Activated T-cell treated with anti-CD3 and anti-CD28 coated beads, Interleukin-2, amount 50 U/mL, for 72 hours (primary cell): ENCODE measurements at regions not wholly inside any gene's neighbourhood (a gene's known extent, or its start where the extent isn't known, plus 50 kb on each side); places are given as distances from the start of the nearest gene placed in this dataset.

Source experiments
- ATAC-seq, 2 donors: fragments of 150-1000 bp; cut with Tn5 transposase; replicated peaks in 1 of 2; 2 replicates each; pipeline ENCODE4 v1.10.0; 2021; ENCODE audit warnings: moderate library complexity in 2 of 2, mild to moderate bottlenecking in 1 of 2
- DNase-seq, 2 donors: peaks; one replicate each; pipeline ENCODE4 v3.0.0; 2021 to 2022; ENCODE audit warnings: mixed read lengths in 1 of 2
- H3K27ac Mint-ChIP-seq: one replicate; pipeline ENCODE4 v1.8.0; 2022; ENCODE audit warnings: mild to moderate bottlenecking, moderate library complexity, mixed read lengths
- H3K27me3 Mint-ChIP-seq: one replicate; pipeline ENCODE4 v1.8.0; 2022; ENCODE audit warnings: low read depth, mixed read lengths
- H3K36me3 Mint-ChIP-seq, 2 donors: one replicate each; pipeline ENCODE4 v1.8.0; 2022; ENCODE audit warnings: mixed read lengths in 2 of 2, mild to moderate bottlenecking in 1 of 2; ENCODE audit not compliant: insufficient read depth in 2 of 2
- H3K4me1 Mint-ChIP-seq: one replicate; pipeline ENCODE4 v1.8.0; 2022; ENCODE audit warnings: low read depth, mixed read lengths
- H3K4me3 Mint-ChIP-seq, 2 donors: one replicate each; pipeline ENCODE4 v1.8.0; 2022; ENCODE audit warnings: mild to moderate bottlenecking in 2 of 2, mixed read lengths in 2 of 2, moderate library complexity in 2 of 2
- H3K9me3 Mint-ChIP-seq, 2 donors: one replicate each; pipeline ENCODE4 v1.8.0; 2022; ENCODE audit warnings: mixed read lengths in 2 of 2

DNA sequence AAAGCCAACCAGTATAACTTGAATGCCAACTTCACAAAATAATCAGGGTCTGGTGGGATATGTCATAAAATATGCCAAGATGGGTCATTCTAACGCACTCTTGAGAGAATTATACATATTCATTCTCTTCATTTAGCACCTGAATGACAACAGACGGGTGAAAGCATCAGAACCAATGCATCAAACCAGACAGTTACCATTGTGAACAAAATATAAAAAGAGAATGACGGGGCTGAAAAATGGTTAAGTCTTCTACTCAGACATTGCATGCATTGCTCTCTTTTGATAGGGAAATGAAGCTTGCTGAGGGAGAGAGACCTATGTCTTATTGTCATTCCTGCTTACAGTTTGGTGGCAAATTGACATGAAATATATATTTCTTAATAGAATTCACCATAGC lies 702.1 kb downstream of the NOVA1 start:
- DNase-seq, result no peak
- no peaks in the 10 kb centered on the region for H3K27me3 Mint-ChIP-seq
- no peaks in the 10 kb centered on the region for H3K36me3 Mint-ChIP-seq
- H3K4me1 Mint-ChIP-seq, result no peaks in the 10 kb centered on the region
- no peak overlapping the region for H3K4me3 Mint-ChIP-seq
- no peak for ATAC-seq
- peaks cover 1 to 7% of the 10 kb centered on the region in 2 donors for H3K9me3 Mint-ChIP-seq
- H3K27ac Mint-ChIP-seq, result no peak overlapping the region

GRCh38 chr14:25887251-25887878 lies 710.5 kb downstream of the NOVA1 start:
- Mint-ChIP-seq H3K9me3 (peaks cover 5 to 6% of the 10 kb centered on the region in 2 donors), H3K27ac (no peak overlapping the region), H3K4me3 (no peak overlapping the region), H3K27me3 (no peaks in the 10 kb centered on the region), H3K36me3 (no peaks in the 10 kb centered on the region), H3K4me1 (no peaks in the 10 kb centered on the region)
- DNase-seq, result no peak
- no peak for ATAC-seq

GRCh38 chr14:25884657-25885056 lies 713.2 kb downstream of the NOVA1 start:
- no peaks in the 10 kb centered on the region for H3K27me3 Mint-ChIP-seq

DNA sequence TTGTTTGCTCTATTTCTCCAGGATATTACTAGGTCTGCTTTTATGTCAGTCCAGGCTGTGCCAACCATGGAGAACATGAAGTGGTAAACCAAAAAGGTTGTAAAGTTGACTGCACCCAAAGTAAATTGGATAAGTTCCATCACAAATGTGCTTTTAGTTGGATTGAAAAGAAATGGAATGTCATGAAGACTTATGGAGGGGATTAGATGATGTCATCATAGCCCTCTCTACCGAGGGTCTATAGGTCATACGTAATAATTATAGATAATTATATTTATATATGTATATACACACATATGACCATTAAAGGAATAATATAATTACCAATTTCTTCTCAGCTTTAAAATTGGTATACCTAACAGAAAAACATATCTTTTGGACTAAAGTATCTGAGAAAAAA lies 714.9 kb downstream of the NOVA1 start:
- Mint-ChIP-seq H3K9me3 (peaks cover 5 to 6% of the 10 kb centered on the region in 2 donors), H3K27me3 (no peaks in the 10 kb centered on the region), H3K4me1 (no peaks in the 10 kb centered on the region), H3K4me3 (no peak overlapping the region), H3K27ac (no peak overlapping the region), H3K36me3 (no peaks in the 10 kb centered on the region)
- ATAC-seq (no peak), DNase-seq (no peak)

More at GRCh38 chr14:25884657-25885056, 713.2 kb downstream of the NOVA1 start:
- ATAC-seq (no peak), DNase-seq (no peak)
- Mint-ChIP-seq H3K36me3 (no peaks in the 10 kb centered on the region), H3K9me3 (peaks cover 8 to 9% of the 10 kb centered on the region in 2 donors), H3K4me1 (no peaks in the 10 kb centered on the region), H3K27ac (no peak overlapping the region), H3K4me3 (no peak overlapping the region)

DNA sequence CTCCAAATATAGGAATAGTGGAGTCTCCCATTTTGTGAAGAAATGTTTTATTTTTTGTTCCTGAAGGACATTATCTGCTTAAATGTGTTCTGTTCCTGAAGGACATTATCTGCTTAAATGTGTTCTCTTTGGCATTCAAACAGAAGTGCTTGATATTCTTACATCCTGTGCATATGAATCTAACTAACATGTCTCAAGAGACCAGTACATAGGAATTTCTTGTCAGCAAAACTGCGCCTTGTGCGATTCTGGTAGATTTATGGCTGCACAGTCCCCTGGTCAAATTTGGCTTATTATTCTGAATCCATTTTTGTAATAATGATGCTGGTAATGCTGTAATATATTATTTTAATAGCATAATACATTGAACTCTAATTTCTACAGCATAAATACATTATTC lies 722.4 kb downstream of the NOVA1 start:
- DNase-seq (no peak), ATAC-seq (no peak)
- Mint-ChIP-seq H3K27ac (no peak overlapping the region), H3K36me3 (no peaks in the 10 kb centered on the region), H3K9me3 (peaks cover 2 to 4% of the 10 kb centered on the region in 2 donors), H3K4me3 (no peak overlapping the region), H3K27me3 (no peaks in the 10 kb centered on the region), H3K4me1 (no peaks in the 10 kb centered on the region)

GRCh38 chr14:25869854-25870253 lies 728.0 kb downstream of the NOVA1 start:
- ATAC-seq (no peak), DNase-seq (no peak)
- H3K4me3 Mint-ChIP-seq, result no peak overlapping the region
- H3K4me1 Mint-ChIP-seq, result no peaks in the 10 kb centered on the region
- peaks cover 3 to 6% of the 10 kb centered on the region in 2 donors for H3K9me3 Mint-ChIP-seq
- no peaks in the 10 kb centered on the region for H3K27me3 Mint-ChIP-seq
- no peak overlapping the region for H3K27ac Mint-ChIP-seq
- H3K36me3 Mint-ChIP-seq, result no peaks in the 10 kb centered on the region

- DNase-seq (no peak), ATAC-seq (no peak)
- H3K36me3 Mint-ChIP-seq, result no peaks in the 10 kb centered on the region
- H3K27me3 Mint-ChIP-seq, result no peaks in the 10 kb centered on the region
- H3K4me1 Mint-ChIP-seq, result no peaks in the 10 kb centered on the region
- no peak overlapping the region for H3K4me3 Mint-ChIP-seq
- H3K9me3 Mint-ChIP-seq, result peaks cover 6 to 7% of the 10 kb centered on the region in 2 donors
- H3K27ac Mint-ChIP-seq, result no peak overlapping the region
Measured at GRCh38 chr14:25868521-25869314, 729.1 kb downstream of the NOVA1 start.

- Mint-ChIP-seq H3K4me3 (no peak overlapping the region), H3K27ac (no peak overlapping the region), H3K27me3 (no peaks in the 10 kb centered on the region), H3K9me3 (peaks cover 1 to 8% of the 10 kb centered on the region in 2 donors), H3K36me3 (peaks cover 0 to 3% of the 10 kb centered on the region in 2 donors), H3K4me1 (no peaks in the 10 kb centered on the region)
- no peak for DNase-seq
- ATAC-seq, result no peak
Measured at GRCh38 chr14:25861406-25861805, 736.4 kb downstream of the NOVA1 start.

- DNase-seq, result no peak
- H3K4me3 Mint-ChIP-seq, result no peak overlapping the region
- no peaks in the 10 kb centered on the region for H3K36me3 Mint-ChIP-seq
- no peak for ATAC-seq
- no peaks in the 10 kb centered on the region for H3K27me3 Mint-ChIP-seq
- no peaks in the 10 kb centered on the region for H3K4me1 Mint-ChIP-seq
- H3K27ac Mint-ChIP-seq, result no peak overlapping the region
- H3K9me3 Mint-ChIP-seq, result peaks cover 2 to 4% of the 10 kb centered on the region in 2 donors
Measured at GRCh38 chr14:25848601-25849000, 749.2 kb downstream of the NOVA1 start.

- H3K4me1 Mint-ChIP-seq, result no peaks in the 10 kb centered on the region
- ATAC-seq, result no peak
- no peaks in the 10 kb centered on the region for H3K36me3 Mint-ChIP-seq
Measured at GRCh38 chr14:25846246-25846645, 751.6 kb downstream of the NOVA1 start.

DNA sequence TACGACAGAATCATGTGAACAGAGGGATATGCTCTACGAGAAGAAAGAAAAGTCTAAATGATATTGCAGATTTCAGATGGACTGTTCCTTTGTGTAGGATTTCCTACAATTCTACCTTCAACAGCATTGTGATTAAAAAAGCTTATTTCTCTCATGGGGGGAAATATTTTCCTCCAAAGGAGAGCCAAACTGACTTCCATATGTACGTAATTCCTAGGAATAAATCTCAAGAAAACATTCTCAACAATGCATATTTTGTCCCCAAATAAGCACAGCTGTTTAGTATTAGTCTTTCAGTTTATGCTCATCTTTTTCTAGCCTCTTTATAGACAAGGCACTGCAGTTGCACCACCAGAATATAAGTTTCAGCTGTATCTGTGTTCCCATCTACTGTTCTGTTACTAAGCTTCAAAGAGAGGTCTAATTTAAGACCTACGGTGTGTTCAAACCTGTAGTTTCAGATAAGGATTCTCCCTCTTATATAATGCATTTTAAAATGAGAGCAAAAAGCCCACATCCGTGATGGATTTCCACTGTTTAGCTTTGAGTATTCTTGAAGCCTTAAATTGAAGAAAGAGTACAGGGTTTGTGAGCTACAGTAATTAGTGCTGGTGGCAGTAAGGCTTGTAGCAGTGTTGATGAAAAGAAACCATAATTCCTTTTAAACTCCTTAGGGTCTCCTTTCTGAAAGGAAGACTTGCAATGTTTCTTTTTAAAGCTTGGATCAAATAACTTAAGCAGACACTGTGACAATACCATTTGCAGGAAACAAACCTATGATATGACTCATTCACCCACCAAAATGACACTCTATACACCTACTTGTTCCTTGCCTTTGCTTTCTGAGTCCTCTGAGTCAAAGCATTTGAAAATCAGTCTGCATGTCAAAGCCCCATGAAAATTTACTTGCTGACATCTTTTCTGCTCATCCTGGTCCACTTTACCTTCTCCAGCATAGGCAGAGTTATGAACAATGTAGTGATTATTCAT lies 754.1 kb downstream of the NOVA1 start:
- Mint-ChIP-seq H3K4me1 (no peaks in the 10 kb centered on the region), H3K9me3 (peaks cover 3 to 7% of the 10 kb centered on the region in 2 donors), H3K4me3 (no peak overlapping the region), H3K27ac (no peak overlapping the region), H3K27me3 (no peaks in the 10 kb centered on the region), H3K36me3 (no peaks in the 10 kb centered on the region)
- DNase-seq (no peak), ATAC-seq (no peak)

More at GRCh38 chr14:25846246-25846645, 751.6 kb downstream of the NOVA1 start:
- peaks cover 2 to 4% of the 10 kb centered on the region in 2 donors for H3K9me3 Mint-ChIP-seq
- no peak for DNase-seq
- no peak overlapping the region for H3K27ac Mint-ChIP-seq
- no peaks in the 10 kb centered on the region for H3K27me3 Mint-ChIP-seq
- H3K4me3 Mint-ChIP-seq, result no peak overlapping the region

DNA sequence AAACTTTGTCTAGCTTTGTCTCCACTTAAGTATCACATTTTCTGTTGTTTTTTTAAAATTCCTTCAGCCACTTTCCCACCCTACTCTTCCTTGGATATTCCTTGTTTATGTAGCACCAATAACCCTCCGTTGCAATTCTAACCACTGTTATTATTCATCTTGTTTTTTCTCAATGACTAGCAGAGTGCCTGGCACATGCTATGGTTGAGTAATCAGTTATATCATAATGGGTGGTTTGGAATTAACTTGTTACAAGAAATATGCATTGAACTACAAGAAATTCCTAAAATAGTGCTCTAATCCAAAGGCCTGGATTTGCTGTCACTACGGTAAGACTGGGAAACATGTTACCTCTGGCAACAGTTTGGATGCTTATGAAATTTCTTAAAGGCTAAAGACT lies 756.6 kb downstream of the NOVA1 start:
- no peak for DNase-seq
- H3K27ac Mint-ChIP-seq, result no peak overlapping the region
- H3K36me3 Mint-ChIP-seq, result no peaks in the 10 kb centered on the region
- no peak overlapping the region for H3K4me3 Mint-ChIP-seq
- ATAC-seq, result no peak
- H3K4me1 Mint-ChIP-seq, result no peaks in the 10 kb centered on the region
- H3K27me3 Mint-ChIP-seq, result no peaks in the 10 kb centered on the region
- peaks cover 3 to 9% of the 10 kb centered on the region in 2 donors for H3K9me3 Mint-ChIP-seq

GRCh38 chr14:25837551-25837965 lies 760.3 kb downstream of the NOVA1 start:
- no peak overlapping the region for H3K4me3 Mint-ChIP-seq
- no peaks in the 10 kb centered on the region for H3K4me1 Mint-ChIP-seq
- no peak for DNase-seq
- H3K36me3 Mint-ChIP-seq, result no peaks in the 10 kb centered on the region
- H3K27ac Mint-ChIP-seq, result no peak overlapping the region
- no peaks in the 10 kb centered on the region for H3K27me3 Mint-ChIP-seq
- ATAC-seq, result no peak
- peaks cover 6 to 9% of the 10 kb centered on the region in 2 donors for H3K9me3 Mint-ChIP-seq
